ENCODE measurements at regions not wholly inside any gene's neighbourhood (a gene's known extent, or its start where the extent isn't known, plus 50 kb on each side); places are given as distances from the start of the nearest gene placed in this dataset.

DNA sequence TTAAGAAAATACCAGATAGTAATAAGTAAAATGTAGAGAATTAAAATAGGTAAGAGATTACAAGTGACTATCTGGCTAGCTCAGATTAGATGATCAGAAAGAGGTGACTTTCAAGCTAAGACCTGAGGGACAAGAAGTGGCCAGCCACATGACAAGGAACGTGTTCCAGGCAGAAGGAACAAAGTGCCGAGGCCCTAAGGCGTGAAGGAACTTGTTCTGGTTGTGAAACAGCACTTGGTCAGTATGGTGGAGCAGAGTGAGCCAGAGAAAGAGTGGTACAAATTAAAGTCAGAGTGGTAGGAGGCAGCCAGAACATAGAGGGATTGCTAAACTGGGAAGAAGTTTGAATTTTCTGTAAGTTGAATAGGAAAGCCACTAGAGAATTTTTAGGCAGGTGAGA is 73.6 kb downstream of the ADRB2 start:
- Histone ChIP-seq H3K4me2 (replicated peaks; ENCODE audit: extremely low read depth, low read length, poor library complexity, severe bottlenecking) (no peak overlapping the region), H2AFZ (ENCODE audit: insufficient read depth, low read depth, low read length, poor library complexity, severe bottlenecking) (no peak overlapping the region), H3K27me3 (ENCODE audit: control insufficient read depth in 2 of 2, insufficient read depth in 2 of 2, low read length in 2 of 2) (no peaks in the 10 kb centered on the region), H3K9me3 (replicated peaks in 1 of 2; ENCODE audit: control insufficient read depth in 1 of 2, insufficient read depth in 1 of 2, low read length in 2 of 2) (peaks cover 0 to 1% of the 10 kb centered on the region in 2 donors), H3K27ac (ENCODE audit: low read depth in 1 of 2, low read length in 2 of 2) (no peak overlapping the region), H4K20me1 (ENCODE audit: insufficient read depth, low read length) (no peaks in the 10 kb centered on the region), H3K79me2 (ENCODE audit: insufficient read depth, low read length) (no peaks in the 10 kb centered on the region), H3K9ac (ENCODE audit: insufficient read depth, low read length, poor library complexity, severe bottlenecking) (no peak overlapping the region), H3K4me1 (ENCODE audit: control insufficient read depth in 1 of 2, insufficient read depth in 2 of 2, low read length in 2 of 2) (no peaks in the 10 kb centered on the region), H3K36me3 (replicated peaks in 1 of 2; ENCODE audit: control insufficient read depth in 1 of 2, insufficient read depth in 2 of 2, low read length in 2 of 2) (no peaks in the 10 kb centered on the region), H3K4me3 (replicated peaks in 1 of 3; ENCODE audit: low read depth in 2 of 3, low read length in 3 of 3) (no peak overlapping the region)
- no peak for DNase-seq
- Mint-ChIP-seq H3K4me3 (no peak overlapping the region), H3K4me1 (no peaks in the 10 kb centered on the region), H3K27me3 (ENCODE audit: low read depth in 3 of 3) (no peaks in the 10 kb centered on the region), H3K9me3 (peaks cover under 1 to 9% (median 4%) of the 10 kb centered on the region in 7 donors), H3K27ac (no peak overlapping the region), H3K36me3 (no peaks in the 10 kb centered on the region)
- intact Hi-C loops (cut with micrococcal nuclease) = no loop called here
- TF ChIP-seq, protein P1, sequence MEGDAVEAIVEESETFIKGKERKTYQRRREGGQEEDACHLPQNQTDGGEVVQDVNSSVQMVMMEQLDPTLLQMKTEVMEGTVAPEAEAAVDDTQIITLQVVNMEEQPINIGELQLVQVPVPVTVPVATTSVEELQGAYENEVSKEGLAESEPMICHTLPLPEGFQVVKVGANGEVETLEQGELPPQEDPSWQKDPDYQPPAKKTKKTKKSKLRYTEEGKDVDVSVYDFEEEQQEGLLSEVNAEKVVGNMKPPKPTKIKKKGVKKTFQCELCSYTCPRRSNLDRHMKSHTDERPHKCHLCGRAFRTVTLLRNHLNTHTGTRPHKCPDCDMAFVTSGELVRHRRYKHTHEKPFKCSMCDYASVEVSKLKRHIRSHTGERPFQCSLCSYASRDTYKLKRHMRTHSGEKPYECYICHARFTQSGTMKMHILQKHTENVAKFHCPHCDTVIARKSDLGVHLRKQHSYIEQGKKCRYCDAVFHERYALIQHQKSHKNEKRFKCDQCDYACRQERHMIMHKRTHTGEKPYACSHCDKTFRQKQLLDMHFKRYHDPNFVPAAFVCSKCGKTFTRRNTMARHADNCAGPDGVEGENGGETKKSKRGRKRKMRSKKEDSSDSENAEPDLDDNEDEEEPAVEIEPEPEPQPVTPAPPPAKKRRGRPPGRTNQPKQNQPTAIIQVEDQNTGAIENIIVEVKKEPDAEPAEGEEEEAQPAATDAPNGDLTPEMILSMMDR (IDR thresholded peaks at IDR 0.05) = no peak
- WGBS (ENCODE audit: insufficient coverage) = 46% methylated on average over 3 of the region's 3 CpGs

DNA sequence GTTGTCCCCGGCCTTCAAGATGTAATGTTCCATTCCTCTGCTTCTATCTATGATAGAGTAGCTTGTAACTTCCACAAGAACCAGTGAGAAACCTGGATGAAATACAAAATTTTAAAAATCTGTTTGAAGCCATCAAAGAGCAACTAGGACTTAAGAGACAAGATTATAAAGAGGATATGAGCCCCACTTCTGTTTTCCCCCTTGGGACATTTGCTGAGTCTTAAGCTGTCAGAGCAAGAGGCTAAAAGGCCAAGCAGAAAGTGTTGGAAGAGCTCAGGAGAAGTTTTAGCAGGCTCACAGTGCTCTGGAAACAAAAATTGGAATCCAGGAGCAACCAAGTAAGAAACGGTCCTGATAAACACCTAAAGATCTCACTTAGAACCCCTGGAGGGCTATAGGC is 76.1 kb downstream of the ADRB2 start:
- intact Hi-C loops (cut with micrococcal nuclease) = no loop called here
- 100% methylated on average over 1 of the region's 2 CpGs for WGBS (ENCODE audit: insufficient coverage)
- Histone ChIP-seq H4K20me1 (ENCODE audit: insufficient read depth, low read length) (no peaks in the 10 kb centered on the region), H3K4me1 (ENCODE audit: control insufficient read depth in 1 of 2, insufficient read depth in 2 of 2, low read length in 2 of 2) (no peaks in the 10 kb centered on the region), H3K27me3 (ENCODE audit: control insufficient read depth in 2 of 2, insufficient read depth in 2 of 2, low read length in 2 of 2) (no peaks in the 10 kb centered on the region), H2AFZ (ENCODE audit: insufficient read depth, low read depth, low read length, poor library complexity, severe bottlenecking) (no peak overlapping the region), H3K9ac (ENCODE audit: insufficient read depth, low read length, poor library complexity, severe bottlenecking) (no peak overlapping the region), H3K79me2 (ENCODE audit: insufficient read depth, low read length) (no peaks in the 10 kb centered on the region), H3K36me3 (replicated peaks in 1 of 2; ENCODE audit: control insufficient read depth in 1 of 2, insufficient read depth in 2 of 2, low read length in 2 of 2) (no peaks in the 10 kb centered on the region), H3K4me2 (replicated peaks; ENCODE audit: extremely low read depth, low read length, poor library complexity, severe bottlenecking) (no peak overlapping the region), H3K27ac (ENCODE audit: low read depth in 1 of 2, low read length in 2 of 2) (no peak overlapping the region), H3K4me3 (replicated peaks in 1 of 3; ENCODE audit: low read depth in 2 of 3, low read length in 3 of 3) (no peak overlapping the region), H3K9me3 (replicated peaks in 1 of 2; ENCODE audit: control insufficient read depth in 1 of 2, insufficient read depth in 1 of 2, low read length in 2 of 2) (no peaks in the 10 kb centered on the region)
- Mint-ChIP-seq H3K27me3 (ENCODE audit: low read depth in 3 of 3) (peaks cover 0 to 2% (median 0%) of the 10 kb centered on the region in 3 donors), H3K27ac (no peak overlapping the region), H3K36me3 (no peaks in the 10 kb centered on the region), H3K4me3 (no peak overlapping the region), H3K9me3 (peaks cover 0 to 3% (median 0%) of the 10 kb centered on the region in 7 donors), H3K4me1 (no peaks in the 10 kb centered on the region)
- TF ChIP-seq, protein P1 (IDR thresholded peaks at IDR 0.05) = no peak
- no peak for DNase-seq
